ENCODE measurements at regions not wholly inside any gene's neighbourhood (a gene's known extent, or its start where the extent isn't known, plus 50 kb on each side); places are given as distances from the start of the nearest gene placed in this dataset.

- POLR2A ChIA-PET = no interaction called here
- H3K27ac Mint-ChIP-seq = no peak overlapping the region
- H3K4me3 Mint-ChIP-seq = no peak overlapping the region
- H3K36me3 Mint-ChIP-seq = peaks cover 5% of the 10 kb centered on the region
- DNase-seq (ENCODE audit: low spot score) = no peak
- CTCF ChIA-PET = no interaction called here
- TF ChIP-seq MYBL2 (CRISPR knock-in tag; IDR thresholded peaks at IDR 0.05) = no peak
- no peak for TF ChIP-seq EMX1 (CRISPR knock-in tag; IDR thresholded peaks at IDR 0.05)
- no peak for TF ChIP-seq RORB (CRISPR knock-in tag; IDR thresholded peaks at IDR 0.05)
- TF ChIP-seq ATF3 (CRISPR knock-in tag; conservative IDR thresholded peaks at IDR 0.05) = no peak
- TF ChIP-seq TP53 (CRISPR knock-in tag; IDR thresholded peaks at IDR 0.05) = no peak
- no peak for TF ChIP-seq ZMAT4 (CRISPR knock-in tag; IDR thresholded peaks at IDR 0.05)
- TF ChIP-seq E2F1 (CRISPR knock-in tag; IDR thresholded peaks at IDR 0.05) = no peak
- no peak for TF ChIP-seq ZBTB21 (CRISPR knock-in tag; IDR thresholded peaks at IDR 0.05; ENCODE audit: borderline replicate concordance)
- no peak for TF ChIP-seq ZNF281 (CRISPR knock-in tag; IDR thresholded peaks at IDR 0.05)
- TF ChIP-seq, protein P1, sequence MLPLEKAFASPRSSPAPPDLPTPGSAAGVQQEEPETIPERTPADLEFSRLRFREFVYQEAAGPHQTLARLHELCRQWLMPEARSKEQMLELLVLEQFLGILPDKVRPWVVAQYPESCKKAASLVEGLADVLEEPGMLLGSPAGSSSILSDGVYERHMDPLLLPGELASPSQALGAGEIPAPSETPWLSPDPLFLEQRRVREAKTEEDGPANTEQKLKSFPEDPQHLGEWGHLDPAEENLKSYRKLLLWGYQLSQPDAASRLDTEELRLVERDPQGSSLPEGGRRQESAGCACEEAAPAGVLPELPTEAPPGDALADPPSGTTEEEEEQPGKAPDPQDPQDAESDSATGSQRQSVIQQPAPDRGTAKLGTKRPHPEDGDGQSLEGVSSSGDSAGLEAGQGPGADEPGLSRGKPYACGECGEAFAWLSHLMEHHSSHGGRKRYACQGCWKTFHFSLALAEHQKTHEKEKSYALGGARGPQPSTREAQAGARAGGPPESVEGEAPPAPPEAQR (CRISPR knock-in tag; IDR thresholded peaks at IDR 0.05) = no peak
- TF ChIP-seq, protein P2, sequence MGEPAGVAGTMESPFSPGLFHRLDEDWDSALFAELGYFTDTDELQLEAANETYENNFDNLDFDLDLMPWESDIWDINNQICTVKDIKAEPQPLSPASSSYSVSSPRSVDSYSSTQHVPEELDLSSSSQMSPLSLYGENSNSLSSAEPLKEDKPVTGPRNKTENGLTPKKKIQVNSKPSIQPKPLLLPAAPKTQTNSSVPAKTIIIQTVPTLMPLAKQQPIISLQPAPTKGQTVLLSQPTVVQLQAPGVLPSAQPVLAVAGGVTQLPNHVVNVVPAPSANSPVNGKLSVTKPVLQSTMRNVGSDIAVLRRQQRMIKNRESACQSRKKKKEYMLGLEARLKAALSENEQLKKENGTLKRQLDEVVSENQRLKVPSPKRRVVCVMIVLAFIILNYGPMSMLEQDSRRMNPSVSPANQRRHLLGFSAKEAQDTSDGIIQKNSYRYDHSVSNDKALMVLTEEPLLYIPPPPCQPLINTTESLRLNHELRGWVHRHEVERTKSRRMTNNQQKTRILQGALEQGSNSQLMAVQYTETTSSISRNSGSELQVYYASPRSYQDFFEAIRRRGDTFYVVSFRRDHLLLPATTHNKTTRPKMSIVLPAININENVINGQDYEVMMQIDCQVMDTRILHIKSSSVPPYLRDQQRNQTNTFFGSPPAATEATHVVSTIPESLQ (CRISPR knock-in tag; IDR thresholded peaks at IDR 0.05) = no peak
- TF ChIP-seq HMGA2 (CRISPR knock-in tag; IDR thresholded peaks at IDR 0.05) = no peak
- TF ChIP-seq, protein P3, sequence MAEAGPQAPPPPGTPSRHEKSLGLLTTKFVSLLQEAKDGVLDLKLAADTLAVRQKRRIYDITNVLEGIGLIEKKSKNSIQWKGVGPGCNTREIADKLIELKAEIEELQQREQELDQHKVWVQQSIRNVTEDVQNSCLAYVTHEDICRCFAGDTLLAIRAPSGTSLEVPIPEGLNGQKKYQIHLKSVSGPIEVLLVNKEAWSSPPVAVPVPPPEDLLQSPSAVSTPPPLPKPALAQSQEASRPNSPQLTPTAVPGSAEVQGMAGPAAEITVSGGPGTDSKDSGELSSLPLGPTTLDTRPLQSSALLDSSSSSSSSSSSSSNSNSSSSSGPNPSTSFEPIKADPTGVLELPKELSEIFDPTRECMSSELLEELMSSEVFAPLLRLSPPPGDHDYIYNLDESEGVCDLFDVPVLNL (CRISPR knock-in tag; IDR thresholded peaks at IDR 0.05; ENCODE audit: borderline replicate concordance, low read depth) = no peak
- TF ChIP-seq ATF2 (CRISPR knock-in tag; IDR thresholded peaks at IDR 0.05; ENCODE audit: borderline replicate concordance, low read depth) = no peak
- TF ChIP-seq AR (CRISPR knock-in tag; IDR thresholded peaks at IDR 0.05) = no peak
- no peak for TF ChIP-seq ZNF232 (CRISPR knock-in tag; IDR thresholded peaks at IDR 0.05)
- ATAC-seq = no peak
- no peaks in the 10 kb centered on the region for H3K27me3 Mint-ChIP-seq (ENCODE audit: low read depth)
- no peaks in the 10 kb centered on the region; the same call in 1 of the 2 replicates for H3K4me1 Mint-ChIP-seq
- peaks cover 10% of the 10 kb centered on the region for H3K9me3 Mint-ChIP-seq
Observed at GRCh38 chr2:36044411-36044810, 311.2 kb upstream of the CRIM1 start.

Data from WTC11 (cell line).